Prostate gland (tissue), 2 donors: ENCODE measurements at regions not wholly inside any gene's neighbourhood (a gene's known extent, or its start where the extent isn't known, plus 50 kb on each side); places are given as distances from the start of the nearest gene placed in this dataset.

Experiments used
- DNase-seq: peaks from one replicate; pipeline ENCODE4 v3.0.0-alpha.2; 2019; ENCODE audit warnings: low spot score
- H3K27ac ChIP-seq, 2 donors: fragments of 200-600 bp; sonication (generic); 2 replicates each; pipeline ENCODE4 v1.5.1; 2017 to 2019
- H3K27me3 ChIP-seq: fragments of 200-600 bp; sonication (generic); replicated peaks from 2 replicates; pipeline ENCODE4 v1.5.1; 2019; ENCODE audit not compliant: insufficient read depth
- H3K36me3 ChIP-seq, 2 donors: fragments of 200-600 bp; sonication (generic); 1 replicate in 1 of 2; 2 replicates in 1 of 2; pipeline versions ENCODE4 v1.5.1 to v1.8.1; 2017 to 2019
- H3K4me1 ChIP-seq: fragments of 200-600 bp; sonication (generic); replicated peaks from 2 replicates; pipeline ENCODE4 v1.5.1; 2019
- H3K4me3 ChIP-seq, 2 donors: fragments of 200-600 bp; sonication (generic); 2 replicates each; pipeline ENCODE4 v1.5.1; 2017 to 2019
- H3K9me3 ChIP-seq: fragments of 200-600 bp; sonication (generic); 2 replicates; pipeline ENCODE4 v1.5.1; 2017
- POLR2A ChIP-seq: fragments of 450-650 bp; IDR thresholded peaks from one replicate; pipeline ENCODE4 v1.6.1; 2016; ENCODE audit warnings: antibody characterized with exemption, mild to moderate bottlenecking
- POLR2AphosphoS5 ChIP-seq: sonication (generic); formaldehyde crosslinking; IDR thresholded peaks from one replicate; pipeline ENCODE4 v1.6.1; 2017; ENCODE audit warnings: antibody characterized with exemption
- WGBS: methylation state at CpG from one replicate; pipeline ENCODE4 v1.1.5; 2018; 5-methylcytosine and 5-hydroxymethylcytosine counted together
- intact Hi-C: fragments of 100-400 bp; cut with DNase I; formaldehyde crosslinking; loops from one replicate; pipeline ENCODE4 v1.14.2; 2022
- TF ChIP-seq, protein P1 (sequence below), 4 experiments: fragments of 200-600 bp in 2 of 4; fragments of 450-650 bp in 2 of 4; sonication (generic) in 2 of 4; IDR thresholded peaks; 1 replicate in 3 of 4; 2 replicates in 1 of 4; pipeline ENCODE4 v1.5.1; 2016 to 2019; ENCODE audit warnings: antibody characterized with exemption in 4 of 4, mild to moderate bottlenecking in 2 of 4, moderate library complexity in 2 of 4

DNA sequence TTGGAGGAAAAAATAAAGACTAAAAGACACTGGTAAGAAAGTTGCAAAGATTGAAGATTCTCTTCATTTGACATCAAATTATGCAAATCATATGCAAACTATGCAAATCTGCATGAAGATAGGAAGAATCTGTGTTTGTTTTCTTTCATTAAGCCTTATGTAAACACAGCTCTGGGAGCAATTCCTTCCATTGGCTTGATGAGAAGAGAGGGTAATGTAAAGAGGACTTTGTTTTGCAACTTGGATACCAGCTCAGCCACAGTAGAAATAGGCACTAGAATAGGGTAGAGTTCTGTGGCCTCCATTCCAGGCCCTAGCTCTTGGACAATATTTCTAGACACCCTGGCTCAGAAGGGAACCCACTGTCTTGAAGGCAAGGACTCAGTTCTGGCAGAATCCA lies 388.4 kb upstream of the RASGEF1B start:
- intact Hi-C loops, result no loop called here
- TF ChIP-seq, protein P1, sequence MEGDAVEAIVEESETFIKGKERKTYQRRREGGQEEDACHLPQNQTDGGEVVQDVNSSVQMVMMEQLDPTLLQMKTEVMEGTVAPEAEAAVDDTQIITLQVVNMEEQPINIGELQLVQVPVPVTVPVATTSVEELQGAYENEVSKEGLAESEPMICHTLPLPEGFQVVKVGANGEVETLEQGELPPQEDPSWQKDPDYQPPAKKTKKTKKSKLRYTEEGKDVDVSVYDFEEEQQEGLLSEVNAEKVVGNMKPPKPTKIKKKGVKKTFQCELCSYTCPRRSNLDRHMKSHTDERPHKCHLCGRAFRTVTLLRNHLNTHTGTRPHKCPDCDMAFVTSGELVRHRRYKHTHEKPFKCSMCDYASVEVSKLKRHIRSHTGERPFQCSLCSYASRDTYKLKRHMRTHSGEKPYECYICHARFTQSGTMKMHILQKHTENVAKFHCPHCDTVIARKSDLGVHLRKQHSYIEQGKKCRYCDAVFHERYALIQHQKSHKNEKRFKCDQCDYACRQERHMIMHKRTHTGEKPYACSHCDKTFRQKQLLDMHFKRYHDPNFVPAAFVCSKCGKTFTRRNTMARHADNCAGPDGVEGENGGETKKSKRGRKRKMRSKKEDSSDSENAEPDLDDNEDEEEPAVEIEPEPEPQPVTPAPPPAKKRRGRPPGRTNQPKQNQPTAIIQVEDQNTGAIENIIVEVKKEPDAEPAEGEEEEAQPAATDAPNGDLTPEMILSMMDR (IDR thresholded peaks at IDR 0.05), result no peak
- TF ChIP-seq POLR2AphosphoS5 (no peak), POLR2A (no peak)
- no peak for DNase-seq
- Histone ChIP-seq H3K27ac (no peak overlapping the region), H3K4me1 (no peaks in the 10 kb centered on the region), H3K27me3 (peaks cover 3% of the 10 kb centered on the region), H3K36me3 (no peaks in the 10 kb centered on the region), H3K4me3 (no peak overlapping the region), H3K9me3 (no peaks in the 10 kb centered on the region)

DNA sequence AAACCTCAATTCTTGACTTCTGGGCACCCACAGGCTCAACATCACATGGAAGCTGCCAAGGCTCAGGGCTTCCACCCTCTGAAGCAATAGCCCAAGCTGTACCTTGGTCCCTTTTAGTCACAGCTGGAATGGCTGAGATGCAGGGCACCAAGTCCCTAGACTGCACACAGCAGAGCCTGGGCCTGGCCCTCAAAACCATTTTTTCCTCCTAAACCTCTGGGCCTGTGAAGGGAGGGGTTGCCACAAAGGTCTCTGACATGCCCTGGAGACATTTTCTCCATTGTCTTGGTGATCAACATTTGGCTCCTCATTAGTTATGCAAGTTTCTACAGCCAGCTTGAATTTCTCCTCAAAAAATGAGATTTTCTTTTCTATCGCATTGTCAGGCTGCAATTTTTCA lies 382.7 kb upstream of the RASGEF1B start:
- intact Hi-C loops, result no loop called here
- Histone ChIP-seq H3K4me1 (no peaks in the 10 kb centered on the region), H3K36me3 (no peaks in the 10 kb centered on the region), H3K27me3 (no peaks in the 10 kb centered on the region), H3K27ac (no peak overlapping the region), H3K4me3 (no peak overlapping the region), H3K9me3 (no peaks in the 10 kb centered on the region)
- WGBS, result 94% methylated on average over 1 of the region's 1 CpG
- DNase-seq, result no peak
- TF ChIP-seq, protein P1 (IDR thresholded peaks at IDR 0.05), result no peak
- TF ChIP-seq POLR2A (no peak), POLR2AphosphoS5 (no peak)

DNA sequence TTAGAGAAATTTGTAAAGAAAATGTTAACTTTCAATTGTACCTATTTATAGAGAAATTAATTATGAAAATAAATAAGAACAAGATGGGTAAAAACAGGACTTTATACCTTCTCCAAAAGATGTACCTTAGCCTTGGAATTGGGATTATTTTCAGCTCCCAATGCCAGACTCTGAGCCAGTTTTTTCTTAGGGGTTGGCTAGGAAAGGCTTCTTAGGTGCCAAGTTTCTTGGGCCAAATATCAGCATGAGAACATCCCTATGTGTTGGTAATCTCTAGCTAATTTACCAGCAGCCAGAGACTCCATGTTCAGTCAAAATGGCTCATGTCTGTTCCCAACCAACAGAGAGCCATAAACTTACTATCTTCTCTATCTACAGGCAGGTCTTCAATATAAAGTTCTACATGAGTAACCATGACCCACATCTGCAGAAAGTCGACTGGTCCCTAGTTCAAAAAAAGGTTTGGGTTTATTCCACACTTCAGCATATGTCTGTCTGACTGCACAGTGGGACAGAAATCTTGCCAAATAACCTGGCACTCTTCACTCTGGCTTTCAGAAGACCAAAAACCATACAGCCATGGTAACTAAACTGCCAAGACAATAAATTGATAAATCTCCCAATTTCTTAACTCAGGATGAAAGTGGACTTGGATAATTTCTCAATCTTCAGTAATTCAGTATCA lies 380.5 kb upstream of the RASGEF1B start:
- TF ChIP-seq, protein P1 (IDR thresholded peaks at IDR 0.05), result no peak
- TF ChIP-seq POLR2A, result no peak
- no peak for TF ChIP-seq POLR2AphosphoS5
- H3K4me1 ChIP-seq, result no peaks in the 10 kb centered on the region
- intact Hi-C loops, result no loop called here
- no peak overlapping the region for H3K4me3 ChIP-seq
- DNase-seq, result no peak
- 63% methylated on average over 1 of the region's 1 CpG for WGBS
- H3K9me3 ChIP-seq, result no peaks in the 10 kb centered on the region
- no peaks in the 10 kb centered on the region for H3K27me3 ChIP-seq
- no peaks in the 10 kb centered on the region for H3K36me3 ChIP-seq
- H3K27ac ChIP-seq, result no peak overlapping the region

DNA sequence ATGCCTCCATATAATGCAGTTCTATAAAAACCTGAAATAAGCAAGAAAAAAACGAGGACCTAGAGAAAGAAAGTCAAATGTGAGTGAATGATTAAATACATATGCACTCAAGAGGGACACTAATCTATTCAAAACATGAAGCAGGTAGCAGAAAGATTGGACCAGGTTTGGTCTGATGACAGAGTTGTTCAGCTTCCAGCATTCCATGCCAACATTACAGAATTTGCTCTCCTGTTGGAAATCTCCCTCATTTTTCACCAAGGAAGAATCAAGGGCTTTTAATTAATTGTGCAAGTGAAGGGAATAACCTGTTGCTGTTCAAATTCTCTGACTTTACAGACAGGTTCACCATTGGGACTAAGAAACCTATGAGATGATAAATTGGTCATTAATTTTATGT lies 379.0 kb upstream of the RASGEF1B start:
- WGBS, result 58% methylated on average over 1 of the region's 1 CpG
- no peak for DNase-seq
- intact Hi-C loops, result no loop called here
- Histone ChIP-seq H3K4me1 (no peaks in the 10 kb centered on the region), H3K4me3 (no peak overlapping the region), H3K9me3 (no peaks in the 10 kb centered on the region), H3K27me3 (no peaks in the 10 kb centered on the region), H3K36me3 (no peaks in the 10 kb centered on the region), H3K27ac (no peak overlapping the region)
- TF ChIP-seq POLR2AphosphoS5 (no peak), POLR2A (no peak)
- TF ChIP-seq, protein P1 (IDR thresholded peaks at IDR 0.05), result no peak

DNA sequence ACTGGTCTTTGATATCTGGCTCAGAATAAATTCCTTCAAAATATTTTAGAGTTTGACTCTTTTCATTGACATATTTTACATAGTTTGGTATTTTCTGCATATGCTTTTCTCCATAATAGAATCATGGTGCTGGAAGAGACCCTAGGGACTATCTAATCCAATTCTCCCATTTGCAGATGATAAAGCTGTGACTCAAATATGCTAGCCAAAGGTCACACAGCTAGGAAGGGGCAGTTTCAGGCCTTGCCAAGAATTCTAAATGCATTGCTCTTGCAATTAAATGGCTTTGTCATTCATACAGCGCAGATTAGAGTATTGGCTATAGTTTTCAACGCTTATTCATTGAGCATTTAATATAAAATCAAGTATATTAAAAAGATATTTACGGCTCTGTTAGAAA lies 374.1 kb upstream of the RASGEF1B start:
- Histone ChIP-seq H3K27ac (no peak overlapping the region), H3K4me1 (no peaks in the 10 kb centered on the region), H3K4me3 (no peak overlapping the region), H3K27me3 (no peaks in the 10 kb centered on the region), H3K9me3 (no peaks in the 10 kb centered on the region), H3K36me3 (no peaks in the 10 kb centered on the region)
- 94% methylated on average over 3 of the region's 3 CpGs for WGBS
- intact Hi-C loops, result loop anchor here (2.0 kb wide), 1 partner anchor 379 kb away; no protein-coding TSS in a partner anchor
- TF ChIP-seq, protein P1 (IDR thresholded peaks at IDR 0.05), result no peak
- TF ChIP-seq POLR2AphosphoS5, result no peak
- DNase-seq, result no peak
